ENCODE measurements at regions not wholly inside any gene's neighbourhood (a gene's known extent, or its start where the extent isn't known, plus 50 kb on each side); places are given as distances from the start of the nearest gene placed in this dataset.
A peak's percentile ranks its signal among the peaks of the same experiment; 100 is the strongest.

DNA sequence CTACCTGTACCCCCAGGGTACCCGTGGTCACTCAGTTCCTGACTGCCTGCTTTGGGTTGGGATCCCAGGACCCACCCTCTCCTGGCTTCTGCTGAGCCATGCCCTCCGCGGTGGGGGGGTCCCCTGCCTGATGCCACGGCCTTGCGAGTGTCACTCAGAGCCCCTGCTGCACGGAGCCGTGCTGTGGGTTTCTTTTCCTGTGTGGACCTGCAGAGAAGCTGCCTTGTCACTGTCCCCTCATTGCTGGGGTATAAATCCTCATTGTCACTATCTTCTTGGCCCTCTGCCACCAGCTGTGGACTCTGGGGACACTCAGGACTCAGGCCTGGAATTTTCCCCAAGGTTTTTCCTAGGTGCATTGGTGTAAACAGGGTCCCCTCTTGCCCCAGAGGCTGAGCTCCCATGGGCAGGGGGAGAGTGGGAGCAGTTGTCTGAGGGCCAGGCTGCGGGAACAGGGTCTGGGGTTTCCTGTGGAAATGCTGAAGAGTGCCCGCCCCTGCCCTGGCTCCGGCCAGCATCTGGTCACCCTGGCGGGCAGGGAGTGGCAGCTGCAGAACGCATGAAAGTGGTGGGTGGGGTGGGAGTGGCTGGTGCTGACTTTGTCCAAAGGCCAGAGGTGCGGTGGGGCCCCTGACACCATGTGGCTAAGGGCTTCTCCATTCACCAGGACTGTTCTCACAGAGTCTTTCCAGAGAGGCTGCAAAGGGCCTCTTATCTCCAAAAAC lies 191.7 kb downstream of the GOLGA6L6 start:
- Histone ChIP-seq H3K79me2 (ENCODE audit: insufficient read depth, low read length) (no peaks in the 10 kb centered on the region), H3K36me3 (ENCODE audit: insufficient read depth, low read length) (no peaks in the 10 kb centered on the region), H3K9me3 (ENCODE audit: low read depth, low read length) (peaks cover 28% of the 10 kb centered on the region), H3K4me2 (ENCODE audit: insufficient read depth, low read length) (no peak overlapping the region), H3K27me3 (ENCODE audit: insufficient read depth, low read length) (no peaks in the 10 kb centered on the region), H4K20me1 (ENCODE audit: insufficient read depth, low read length) (no peaks in the 10 kb centered on the region), H3K27ac (ENCODE audit: low read depth, low read length) (no peak overlapping the region), H3K4me3 (ENCODE audit: insufficient read depth, low read length) (no peak overlapping the region), H3K4me1 (ENCODE audit: insufficient read depth, low read length) (no peaks in the 10 kb centered on the region), H2AFZ (ENCODE audit: low read length) (no peak overlapping the region)
- peak; percentile 87 for DNase-seq (ENCODE audit: insufficient read length, low spot score, missing footprints)
- TF ChIP-seq CTCF (IDR thresholded peaks at IDR 0.05; ENCODE audit: extremely low read depth, low read depth, low read length), result no peak

- Histone ChIP-seq H3K79me2 (ENCODE audit: insufficient read depth, low read length) (no peaks in the 10 kb centered on the region), H2AFZ (ENCODE audit: low read length) (no peak overlapping the region), H3K4me1 (ENCODE audit: insufficient read depth, low read length) (no peaks in the 10 kb centered on the region), H3K4me3 (ENCODE audit: insufficient read depth, low read length) (no peak overlapping the region), H3K9me3 (ENCODE audit: low read depth, low read length) (peaks cover 29% of the 10 kb centered on the region), H3K27ac (ENCODE audit: low read depth, low read length) (no peak overlapping the region), H3K4me2 (ENCODE audit: insufficient read depth, low read length) (no peak overlapping the region), H3K27me3 (ENCODE audit: insufficient read depth, low read length) (no peaks in the 10 kb centered on the region), H4K20me1 (ENCODE audit: insufficient read depth, low read length) (no peaks in the 10 kb centered on the region), H3K36me3 (ENCODE audit: insufficient read depth, low read length) (no peaks in the 10 kb centered on the region)
- DNase-seq (ENCODE audit: insufficient read length, low spot score, missing footprints), result peak; percentile 90
- TF ChIP-seq CTCF (IDR thresholded peaks at IDR 0.05; ENCODE audit: extremely low read depth, low read depth, low read length), result no peak
Measured at GRCh38 chr15:20348900-20349773, 192.5 kb downstream of the GOLGA6L6 start.

DNA sequence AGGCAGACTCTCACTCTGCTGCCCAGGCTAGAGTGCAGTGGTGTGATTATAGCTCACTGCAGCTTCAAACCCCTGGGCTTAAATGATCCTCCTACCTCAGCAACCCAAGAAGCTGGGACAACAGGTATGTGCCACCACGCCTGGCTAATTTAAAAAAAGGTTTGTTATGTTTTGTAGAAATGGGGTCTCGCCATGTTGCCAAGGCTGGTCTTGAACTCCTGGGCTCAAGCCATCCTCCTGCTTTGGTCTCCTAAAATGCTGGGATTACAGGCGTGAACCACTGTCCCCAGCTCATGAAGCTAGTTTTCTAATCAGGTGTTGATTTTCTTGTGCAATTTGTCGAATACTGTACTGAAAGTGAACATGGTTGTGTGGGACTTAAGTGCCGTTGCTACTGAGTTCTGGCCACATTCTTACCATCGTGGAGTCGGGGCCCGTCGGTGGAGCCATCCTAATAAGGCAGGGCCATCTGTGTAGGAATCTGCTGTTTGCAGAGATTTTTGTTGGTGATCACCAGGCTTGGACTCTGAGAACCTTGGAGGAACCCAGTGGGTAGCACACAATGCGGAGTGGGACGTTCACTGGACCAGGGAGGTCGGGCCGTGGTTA lies 193.2 kb downstream of the GOLGA6L6 start:
- no peak overlapping the region for H3K27ac ChIP-seq (ENCODE audit: low read depth, low read length)
- no peak overlapping the region for H3K4me3 ChIP-seq (ENCODE audit: insufficient read depth, low read length)
- H3K79me2 ChIP-seq (ENCODE audit: insufficient read depth, low read length), result no peaks in the 10 kb centered on the region
- H2AFZ ChIP-seq (ENCODE audit: low read length), result no peak overlapping the region
- no peaks in the 10 kb centered on the region for H3K27me3 ChIP-seq (ENCODE audit: insufficient read depth, low read length)
- H3K9me3 ChIP-seq (ENCODE audit: low read depth, low read length), result peaks cover 25% of the 10 kb centered on the region
- H4K20me1 ChIP-seq (ENCODE audit: insufficient read depth, low read length), result no peaks in the 10 kb centered on the region
- no peak overlapping the region for H3K4me2 ChIP-seq (ENCODE audit: insufficient read depth, low read length)
- peak; percentile 68 for DNase-seq (ENCODE audit: insufficient read length, low spot score, missing footprints)
- H3K4me1 ChIP-seq (ENCODE audit: insufficient read depth, low read length), result no peaks in the 10 kb centered on the region
- H3K36me3 ChIP-seq (ENCODE audit: insufficient read depth, low read length), result no peaks in the 10 kb centered on the region
- no peak for TF ChIP-seq CTCF (IDR thresholded peaks at IDR 0.05; ENCODE audit: extremely low read depth, low read depth, low read length)
